Sigmoid colon (tissue), 6 donors: ENCODE measurements at regions not wholly inside any gene's neighbourhood (a gene's known extent, or its start where the extent isn't known, plus 50 kb on each side); places are given as distances from the start of the nearest gene placed in this dataset.
"Not testable (repeated sequence)": the region's sequence is repeated elsewhere in the genome, so short reads cannot be mapped to it uniquely, and the experiment has no call there.

Source experiments
- DNase-seq: peaks from one replicate; pipeline ENCODE4 v3.0.0-alpha.2; 2019
- H3K27ac ChIP-seq, 4 donors: fragments of 200-600 bp; sonication (generic); one replicate each; pipeline ENCODE4 v1.5.1; 2016 to 2019; ENCODE audit warnings: mild to moderate bottlenecking in 1 of 4
- H3K27me3 ChIP-seq, 3 donors: fragments of 200-600 bp; sonication (generic); one replicate each; pipeline ENCODE4 v1.5.1; 2019; ENCODE audit warnings: mild to moderate bottlenecking in 1 of 3
- H3K36me3 ChIP-seq, 4 donors: fragments of 200-600 bp; sonication (generic); one replicate each; pipeline ENCODE4 v1.5.1; 2016 to 2019
- H3K4me1 ChIP-seq, 4 donors: fragments of 200-600 bp; sonication (generic); one replicate each; pipeline ENCODE4 v1.5.1; 2017 to 2019
- H3K4me3 ChIP-seq, 4 donors: fragments of 200-600 bp; sonication (generic); one replicate each; pipeline ENCODE4 v1.5.1; 2017 to 2019; ENCODE audit warnings: mild to moderate bottlenecking in 2 of 4, moderate library complexity in 1 of 4
- H3K9me3 ChIP-seq, 4 donors: fragments of 200-600 bp in 3 of 4; sonication (generic) in 3 of 4; one replicate each; pipeline versions ENCODE4 v1.5.1 to v1.6.1; 2013 to 2019
- CTCF ChIP-seq, 4 experiments: fragments of 450-650 bp in 3 of 4; fragments of 200-600 bp in 1 of 4; IDR thresholded peaks; one replicate each; pipeline ENCODE4 v1.5.1; 2016 to 2019; ENCODE audit warnings: antibody characterized with exemption in 4 of 4, mild to moderate bottlenecking in 3 of 4, moderate library complexity in 2 of 4
- EP300 ChIP-seq, 4 donors: sonication (generic); formaldehyde crosslinking; IDR thresholded peaks; one replicate each; pipeline ENCODE4 v1.6.1; 2017; ENCODE audit warnings: antibody characterized with exemption in 4 of 4
- POLR2A ChIP-seq, 2 donors: fragments of 450-650 bp; IDR thresholded peaks; one replicate each; pipeline ENCODE4 v1.6.1; 2016; ENCODE audit warnings: antibody characterized with exemption in 2 of 2, mild to moderate bottlenecking in 2 of 2, moderate library complexity in 2 of 2
- POLR2AphosphoS5 ChIP-seq, 4 donors: sonication (generic); formaldehyde crosslinking; IDR thresholded peaks; one replicate each; pipeline ENCODE4 v1.6.1; 2017; ENCODE audit warnings: antibody characterized with exemption in 4 of 4
- WGBS, 2 donors: extraction: QIAGEN DNeasy Blood & Tissue Kit; methylation state at CpG; one replicate each; pipeline ENCODE4 v1.1.7; 2013; 5-methylcytosine and 5-hydroxymethylcytosine counted together
- intact Hi-C: fragments of 100-400 bp; cut with DNase I; formaldehyde crosslinking; loops from one replicate; pipeline ENCODE4 v1.15.1; 2023
- donor health status: healthy with polysubstance abuse.
- donor health status: healthy.

GRCh38 chr5:74519679-74520078, 120.8 kb downstream of the ENC1 start:
- Histone ChIP-seq H3K27me3 (no peaks in the 10 kb centered on the region), H3K9me3 (no peaks in the 10 kb centered on the region), H3K4me3 (no peak overlapping the region), H3K36me3 (no peaks in the 10 kb centered on the region), H3K4me1 (no peaks in the 10 kb centered on the region), H3K27ac (no peak overlapping the region)
- DNase-seq = no peak
- intact Hi-C loops = no loop called here
- 94 to 95% methylated on average over 4 of the region's 4 CpGs for WGBS, 2 donors
- TF ChIP-seq POLR2AphosphoS5 (IDR thresholded peaks at IDR 0.05) (no peak), CTCF (IDR thresholded peaks at IDR 0.05) (no peak), POLR2A (IDR thresholded peaks at IDR 0.05) (no peak), EP300 (IDR thresholded peaks at IDR 0.05) (no peak)

- intact Hi-C loops = no loop called here
- Histone ChIP-seq H3K4me1 (no peaks in the 10 kb centered on the region), H3K27me3 (no peaks in the 10 kb centered on the region), H3K9me3 (no peaks in the 10 kb centered on the region), H3K27ac (no peak overlapping the region), H3K4me3 (no peak overlapping the region), H3K36me3 (no peaks in the 10 kb centered on the region)
- TF ChIP-seq EP300 (IDR thresholded peaks at IDR 0.05) (no peak), POLR2AphosphoS5 (IDR thresholded peaks at IDR 0.05) (no peak), CTCF (IDR thresholded peaks at IDR 0.05) (no peak), POLR2A (IDR thresholded peaks at IDR 0.05) (no peak)
- DNase-seq = no peak
- WGBS, 2 donors = 40 to 78% methylated on average over 7 of the region's 7 CpGs
Observed at GRCh38 chr5:74519161-74519571, 121.4 kb downstream of the ENC1 start.

- Histone ChIP-seq H3K4me3 (no peak overlapping the region), H3K36me3 (no peaks in the 10 kb centered on the region), H3K4me1 (no peaks in the 10 kb centered on the region), H3K27me3 (no peaks in the 10 kb centered on the region), H3K9me3 (no peaks in the 10 kb centered on the region), H3K27ac (no peak overlapping the region)
- no peak for DNase-seq
- intact Hi-C loops = no loop called here
- TF ChIP-seq POLR2A (IDR thresholded peaks at IDR 0.05) (no peak), POLR2AphosphoS5 (IDR thresholded peaks at IDR 0.05) (no peak)
Observed at GRCh38 chr5:74517700-74518099, 122.8 kb downstream of the ENC1 start.

- H3K27ac ChIP-seq = no peak overlapping the region
- no peak for DNase-seq
- TF ChIP-seq EP300 (IDR thresholded peaks at IDR 0.05) (no peak), POLR2AphosphoS5 (IDR thresholded peaks at IDR 0.05) (no peak), POLR2A (IDR thresholded peaks at IDR 0.05) (no peak), CTCF (IDR thresholded peaks at IDR 0.05) (no peak)
- no peaks in the 10 kb centered on the region for H3K4me1 ChIP-seq
- H3K27me3 ChIP-seq = no peaks in the 10 kb centered on the region
- no peaks in the 10 kb centered on the region for H3K9me3 ChIP-seq
- no peak overlapping the region for H3K4me3 ChIP-seq
- no peaks in the 10 kb centered on the region for H3K36me3 ChIP-seq
- 82 to 85% methylated on average over 2 of the region's 2 CpGs for WGBS, 2 donors
- intact Hi-C loops = no loop called here
Observed at GRCh38 chr5:74516211-74516636, 124.3 kb downstream of the ENC1 start.

- H3K4me1 ChIP-seq = no peaks in the 10 kb centered on the region
- TF ChIP-seq EP300 (IDR thresholded peaks at IDR 0.05) (no peak), POLR2A (IDR thresholded peaks at IDR 0.05) (no peak), POLR2AphosphoS5 (IDR thresholded peaks at IDR 0.05) (no peak), CTCF (IDR thresholded peaks at IDR 0.05) (no peak)
- WGBS, 2 donors = 47 to 60% methylated on average over 4 of the region's 4 CpGs
- H3K27ac ChIP-seq = no peak overlapping the region
- H3K9me3 ChIP-seq = no peaks in the 10 kb centered on the region
- DNase-seq = no peak
- intact Hi-C loops = no loop called here
- no peaks in the 10 kb centered on the region for H3K27me3 ChIP-seq
- H3K36me3 ChIP-seq = no peaks in the 10 kb centered on the region
- H3K4me3 ChIP-seq = no peak overlapping the region
Observed at GRCh38 chr5:74514888-74515551, 125.5 kb downstream of the ENC1 start.

- H3K4me1 ChIP-seq, intact Hi-C loops, H3K36me3 ChIP-seq, H3K4me3 ChIP-seq, DNase-seq, H3K27me3 ChIP-seq, H3K27ac ChIP-seq, H3K9me3 ChIP-seq: not testable (repeated sequence)
- WGBS, 2 donors = 94 to 98% methylated on average over 2 of the region's 2 CpGs
Observed at GRCh38 chr5:74511770-74512169, 128.8 kb downstream of the ENC1 start.
